Activated CD4-positive, alpha-beta T cell treated with anti-CD3 and anti-CD28 coated beads for 48 hours (primary cell): ENCODE measurements at regions not wholly inside any gene's neighbourhood (a gene's known extent, or its start where the extent isn't known, plus 50 kb on each side); places are given as distances from the start of the nearest gene placed in this dataset.

ENCODE experiments used
- DNase-seq: peaks from one replicate; pipeline ENCODE4 v3.0.0-alpha.2; 2020

DNA sequence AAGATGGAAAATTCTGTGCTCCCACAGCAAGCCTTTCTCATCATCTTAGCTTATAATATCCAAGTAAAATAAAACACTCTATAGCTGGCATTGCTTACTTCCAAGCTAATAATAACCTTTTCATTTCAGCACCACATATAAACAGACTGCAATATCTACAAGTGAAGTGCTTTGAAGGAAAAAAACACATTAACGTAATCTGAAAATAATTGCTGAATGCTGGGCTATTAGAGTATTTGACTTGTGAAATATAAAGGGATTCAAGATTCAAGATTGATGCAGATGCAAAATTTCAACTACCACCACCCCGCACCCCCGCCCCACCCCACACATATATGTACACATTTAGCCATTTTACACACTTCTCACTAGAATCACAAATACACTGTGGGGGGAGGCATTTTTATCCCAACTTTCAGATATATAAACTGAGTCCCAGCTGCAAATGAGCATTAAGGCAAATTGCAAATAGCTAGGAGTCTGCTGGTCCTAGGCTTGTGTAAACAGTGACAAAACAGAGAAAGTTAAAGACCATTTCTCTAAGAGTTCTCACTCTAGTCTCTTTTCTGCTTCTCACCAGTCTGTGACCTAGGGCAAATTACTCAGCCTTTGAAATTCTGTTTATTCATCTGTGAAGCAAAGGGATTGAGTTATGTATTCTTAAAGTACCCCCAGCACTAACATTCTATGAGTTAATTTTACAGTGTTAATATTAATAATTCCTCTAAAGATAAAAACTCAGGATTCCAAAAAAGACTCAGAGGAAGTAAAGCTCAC lies 489.4 kb downstream of the PRELID2 start:
- DNase-seq: no peak

DNA sequence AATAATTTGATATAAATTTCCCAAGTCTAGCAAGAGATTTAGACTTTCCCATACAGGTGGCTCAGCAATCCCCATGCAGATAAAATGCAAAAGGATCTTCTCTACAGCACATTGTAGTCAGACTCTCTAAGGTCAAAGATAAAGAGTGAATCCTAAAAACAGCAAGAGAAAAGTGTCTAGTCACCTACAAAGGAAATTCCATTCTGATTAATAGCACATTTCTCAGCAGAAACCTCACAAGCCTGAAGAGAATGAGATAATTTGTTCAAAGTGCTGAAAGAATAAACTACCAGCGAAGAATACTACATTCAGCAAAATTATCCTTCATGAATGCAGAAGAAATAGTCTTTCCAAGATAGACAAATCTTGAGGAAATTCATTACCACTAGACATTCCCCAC lies 493.3 kb downstream of the PRELID2 start:
- no peak for DNase-seq

DNA sequence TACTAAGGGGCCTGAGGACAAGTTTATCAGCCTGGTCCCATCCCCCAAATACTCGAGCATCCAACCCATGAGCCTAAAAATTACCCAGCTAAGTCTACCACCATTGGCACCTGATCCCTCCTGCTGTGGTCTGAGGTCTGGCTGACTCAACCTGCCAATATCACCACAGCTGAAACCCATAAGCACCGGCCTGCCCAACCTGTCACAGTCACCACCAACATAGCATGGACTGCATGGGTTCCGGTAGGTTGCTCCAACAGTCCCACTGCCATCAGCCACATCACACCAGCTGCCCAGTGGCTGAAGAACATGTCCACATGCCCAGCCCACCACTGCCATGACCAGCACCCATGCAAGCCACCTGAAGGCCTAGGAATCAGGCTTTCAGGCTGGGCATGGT lies 495.0 kb downstream of the PRELID2 start:
- DNase-seq: no peak

DNA sequence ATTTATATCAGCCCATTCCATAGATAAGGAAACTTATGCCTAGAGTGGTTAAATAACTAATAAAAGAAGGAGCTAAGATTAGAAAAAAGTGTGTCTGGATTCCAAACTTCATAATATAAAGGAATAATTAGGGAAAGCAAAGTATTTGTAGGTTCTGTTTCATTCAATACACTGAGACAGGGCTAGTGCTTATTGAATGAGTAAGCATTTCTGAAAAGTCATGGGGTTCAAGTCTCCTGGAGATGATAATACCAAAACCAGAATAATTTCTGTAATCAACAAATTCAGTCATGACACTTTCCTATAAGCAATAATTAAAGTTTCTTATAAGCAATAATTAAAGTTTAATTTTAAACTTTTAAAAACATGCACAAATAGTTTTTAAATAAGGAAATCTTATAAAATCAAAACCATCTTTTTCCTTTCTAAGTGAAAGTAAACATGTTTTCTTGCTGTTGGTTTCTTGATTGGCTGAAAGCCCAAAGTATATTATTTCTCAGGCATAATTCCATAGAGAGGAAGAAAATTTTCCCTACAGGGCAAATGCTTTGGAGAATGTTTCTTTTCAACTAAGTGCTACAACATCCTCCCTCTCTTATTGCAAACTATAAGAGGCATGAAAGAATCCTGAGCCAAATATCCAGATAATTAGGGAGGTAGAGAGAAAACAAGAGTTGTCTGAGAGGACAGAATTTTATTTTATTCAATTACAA lies 510.2 kb downstream of the PRELID2 start:
- DNase-seq: no peak

DNA sequence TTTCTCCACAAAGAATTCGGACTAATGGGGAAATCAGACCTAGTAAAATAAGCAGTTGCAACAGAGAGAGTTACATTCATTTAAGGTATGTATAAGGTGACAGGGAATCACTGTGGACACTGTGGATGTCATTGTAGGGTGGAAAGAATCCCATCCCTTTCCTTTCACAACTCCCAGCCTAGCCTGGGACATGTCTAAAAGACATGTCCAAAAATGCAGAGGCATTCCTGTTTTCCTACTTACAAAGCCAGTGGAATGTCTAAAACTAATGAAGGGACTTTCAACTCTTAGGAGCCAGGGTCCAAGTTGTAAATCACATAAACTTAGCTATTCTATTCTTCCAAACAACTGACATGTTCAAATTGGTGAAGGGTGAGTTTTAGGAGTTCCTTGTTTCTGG lies 511.0 kb downstream of the PRELID2 start:
- DNase-seq: no peak

DNA sequence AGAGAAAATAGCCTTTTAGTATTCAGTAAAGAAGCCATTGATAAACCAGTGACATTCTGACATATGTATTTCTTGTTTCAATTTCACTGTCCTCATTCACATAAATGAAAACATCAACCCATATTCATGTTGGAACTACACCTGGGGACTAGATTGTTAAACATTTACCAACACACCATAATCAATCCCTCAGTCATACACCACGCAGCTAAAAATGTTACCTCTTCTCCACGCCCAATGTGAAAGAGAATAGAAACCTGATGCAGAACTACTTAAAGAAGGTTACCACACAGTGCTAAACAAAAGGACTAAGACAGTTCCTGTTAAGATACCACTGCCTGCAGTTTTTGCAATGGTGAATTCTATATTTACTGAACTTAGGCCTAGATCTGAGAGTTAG lies 518.9 kb downstream of the PRELID2 start:
- no peak for DNase-seq

DNA sequence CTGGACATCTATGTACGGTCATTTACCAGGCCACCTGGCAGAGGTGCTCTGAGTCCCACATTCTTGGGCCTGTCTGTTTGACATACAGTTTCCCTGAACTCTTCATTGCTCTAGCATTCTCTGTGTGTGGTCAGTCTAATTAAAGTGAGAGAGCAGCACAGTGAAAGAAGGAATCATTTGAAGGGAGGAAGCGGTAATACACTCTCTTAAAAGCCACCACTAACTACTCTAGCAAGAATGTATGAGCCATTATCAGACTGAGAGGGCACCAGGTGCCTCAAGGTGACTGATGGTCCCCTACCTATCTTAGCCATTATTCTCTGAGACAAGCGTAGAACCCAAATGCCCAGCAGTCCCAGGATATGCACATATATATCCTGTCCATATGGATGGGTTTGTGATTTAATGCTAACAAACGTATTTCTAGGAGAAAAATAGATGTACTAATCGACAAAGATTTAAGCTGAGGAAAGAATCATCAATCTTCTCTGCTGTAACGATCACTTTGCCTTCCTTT lies 527.2 kb downstream of the PRELID2 start:
- no peak for DNase-seq

DNA sequence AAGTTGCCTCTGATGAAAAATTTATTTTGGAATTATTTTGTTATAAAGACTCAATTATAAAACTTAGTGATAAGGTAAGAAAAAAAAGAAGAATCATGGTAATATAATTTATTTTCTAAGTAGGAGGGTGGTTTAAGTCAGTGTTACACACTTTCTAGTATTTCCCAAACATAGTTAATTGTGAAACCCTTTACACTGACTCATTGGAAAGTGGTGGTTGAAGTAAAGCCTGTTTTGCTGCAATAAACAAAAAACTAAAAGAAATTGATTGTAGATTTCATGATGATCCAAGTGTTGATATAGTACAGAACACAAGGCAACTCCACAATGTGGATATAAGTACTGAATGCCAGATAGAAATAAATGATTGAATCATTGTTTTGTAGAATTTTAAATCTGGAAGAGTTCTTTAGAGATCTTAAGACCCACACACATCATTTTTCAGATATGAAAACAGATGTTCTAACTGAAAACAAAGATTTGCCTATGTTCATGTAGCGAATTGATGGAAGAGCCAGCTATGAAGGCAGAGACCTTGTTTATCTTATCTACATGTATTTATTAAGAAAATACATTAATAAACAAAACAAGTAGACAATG lies 539.8 kb downstream of the PRELID2 start:
- no peak for DNase-seq

DNA sequence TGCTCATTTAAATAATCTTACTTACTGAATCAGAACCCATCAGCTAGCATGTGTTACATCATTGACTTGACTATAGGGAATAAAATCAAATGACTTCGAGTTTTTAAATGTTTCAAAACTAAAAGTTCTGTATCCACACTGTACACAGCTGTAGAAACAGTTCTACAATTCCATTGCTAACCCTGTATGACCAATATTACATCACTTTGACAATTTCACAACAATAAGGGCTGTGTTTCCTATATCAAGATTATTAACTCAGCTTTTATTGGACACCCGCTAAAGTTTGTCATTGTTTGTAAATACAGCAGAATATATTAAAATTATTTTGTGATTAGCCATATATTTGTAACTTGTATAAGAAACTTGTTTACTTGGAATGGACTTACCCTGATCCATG lies 540.8 kb downstream of the PRELID2 start:
- no peak for DNase-seq

DNA sequence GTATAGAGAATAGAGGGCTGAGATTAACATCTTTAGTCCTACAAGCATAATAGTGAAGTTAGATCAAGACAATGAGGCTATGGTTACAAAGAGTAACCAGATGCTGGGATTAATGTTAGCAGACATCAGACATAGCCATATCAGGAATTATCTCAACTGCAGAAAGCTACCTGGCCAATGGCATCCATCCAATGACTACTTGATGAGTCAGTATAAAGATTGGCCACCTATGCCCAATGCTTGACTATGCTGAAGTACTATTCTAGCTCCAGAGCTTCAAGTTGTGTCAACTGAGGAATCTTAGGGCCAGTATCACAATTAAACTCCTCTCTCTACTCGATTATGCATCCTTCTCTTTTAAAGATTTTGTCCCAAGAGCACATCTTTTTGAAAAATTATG lies 541.4 kb downstream of the PRELID2 start:
- no peak for DNase-seq

DNA sequence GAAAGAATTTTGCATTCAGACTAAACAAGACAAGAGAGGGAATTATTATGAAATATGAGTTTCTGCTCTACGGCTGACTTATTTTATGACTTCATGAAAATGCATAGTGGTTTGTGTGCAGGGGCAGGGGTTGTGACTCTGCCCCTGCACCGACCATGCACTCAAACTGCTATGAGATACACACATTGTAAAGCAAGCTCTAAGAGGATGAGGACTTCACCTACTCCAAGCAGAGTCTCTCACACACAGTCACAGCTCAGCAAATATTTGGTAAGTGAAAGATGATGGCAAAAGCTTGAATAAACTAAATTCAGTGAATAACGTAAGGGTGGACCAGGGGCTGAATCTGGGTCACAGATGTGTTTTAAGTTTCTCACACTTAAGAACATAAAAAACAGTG lies 542.9 kb downstream of the PRELID2 start:
- DNase-seq: no peak

DNA sequence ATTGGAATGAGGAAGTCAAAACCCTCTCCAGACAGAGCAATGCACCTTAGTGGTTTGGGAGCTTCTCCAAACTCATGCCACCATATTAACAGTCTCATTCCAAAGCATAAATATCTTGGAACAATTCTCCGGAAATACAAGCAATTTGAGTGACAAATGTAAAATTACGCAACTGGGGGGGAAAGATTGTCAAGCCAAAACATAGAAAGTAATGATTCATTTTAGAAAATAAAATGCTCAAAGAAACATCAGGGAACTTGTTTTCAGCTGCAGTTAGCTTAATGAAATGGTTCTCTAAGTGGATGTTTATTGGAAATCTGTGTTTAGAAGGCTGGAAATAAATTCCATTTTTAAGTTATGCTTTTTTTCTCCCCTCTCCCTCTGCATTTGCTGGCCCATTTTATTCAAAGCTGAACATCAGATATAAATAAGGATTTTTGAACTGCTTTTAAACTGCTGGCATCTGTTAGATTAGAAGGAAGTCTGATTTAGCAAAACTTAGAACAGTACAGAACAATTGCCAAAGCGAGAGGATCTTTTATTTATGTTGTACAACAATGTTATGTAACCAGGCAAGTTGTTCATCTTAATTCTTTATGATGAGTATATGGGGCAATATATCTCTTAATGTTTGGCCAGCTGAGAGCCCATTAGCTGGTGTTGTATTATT lies 551.9 kb downstream of the PRELID2 start:
- no peak for DNase-seq

DNA sequence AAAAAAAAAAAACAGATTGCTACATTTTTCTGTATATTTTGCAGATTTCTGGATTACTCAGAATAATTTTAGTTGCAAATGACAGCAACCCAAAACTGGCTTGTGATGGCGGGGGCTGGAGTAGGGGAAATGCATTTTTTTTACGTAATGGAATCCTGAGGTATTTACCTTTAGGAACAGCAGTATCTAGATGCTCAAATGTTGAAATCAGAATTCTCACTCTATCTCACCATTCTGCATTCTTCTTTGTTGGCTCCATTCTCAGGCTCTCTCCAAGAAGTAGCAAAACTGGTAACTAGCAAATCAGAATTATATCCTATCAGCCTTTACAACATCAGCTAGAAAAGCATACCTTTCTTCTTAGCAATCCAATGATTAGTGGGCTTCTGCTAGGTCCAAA lies 554.3 kb downstream of the PRELID2 start:
- DNase-seq: no peak

DNA sequence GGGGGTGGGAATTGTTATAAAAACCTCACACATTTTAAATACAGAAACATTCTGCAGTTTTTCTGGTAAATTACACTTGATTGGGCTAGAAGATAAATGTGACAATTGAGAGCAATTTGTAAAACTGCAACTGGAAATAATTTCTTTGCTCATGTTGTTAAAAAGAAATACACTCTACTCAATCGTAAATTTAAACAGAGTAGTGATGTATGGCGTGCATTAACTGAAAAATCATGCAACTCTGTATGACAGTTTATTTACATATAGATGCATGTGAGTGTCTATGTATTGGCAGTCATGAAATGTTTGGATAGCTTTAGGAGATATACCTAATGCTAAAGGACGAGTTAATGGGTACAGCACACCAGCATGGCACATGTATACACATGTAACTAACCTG lies 554.9 kb downstream of the PRELID2 start:
- no peak for DNase-seq

DNA sequence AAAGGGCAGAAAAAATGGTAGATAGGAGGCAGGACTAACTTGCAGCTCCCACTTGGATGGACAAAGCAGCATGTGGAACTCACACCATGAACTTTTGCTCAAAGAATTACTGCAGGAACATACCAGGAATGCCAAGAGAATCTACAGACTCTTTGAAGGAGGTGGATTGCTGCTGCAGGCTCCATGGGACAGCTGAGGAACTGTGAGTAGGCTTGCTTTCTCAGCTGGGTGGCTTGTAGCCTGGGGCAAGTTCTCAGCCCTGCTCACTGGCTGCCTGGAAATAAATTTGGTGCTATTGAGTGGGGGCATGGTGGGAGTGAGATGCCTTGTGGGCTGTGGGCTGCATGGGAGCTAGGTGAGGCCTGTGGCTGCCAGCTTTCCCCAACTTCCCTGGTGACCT lies 574.5 kb downstream of the PRELID2 start:
- no peak for DNase-seq

DNA sequence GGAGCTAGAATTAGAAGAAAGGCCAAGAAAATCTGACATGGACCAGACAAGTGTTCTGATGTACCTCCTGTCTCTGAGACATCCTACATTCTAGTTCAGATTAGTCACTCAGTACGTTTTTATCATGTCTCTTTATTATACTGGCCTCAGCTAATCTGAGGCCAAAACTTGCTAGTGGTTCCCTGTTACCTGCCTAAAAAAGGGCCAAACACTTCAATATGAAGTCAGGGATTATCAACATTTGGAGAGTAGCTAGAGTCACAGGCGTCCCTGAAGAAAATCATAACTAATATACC lies 587.4 kb downstream of the PRELID2 start:
- DNase-seq: no peak

DNA sequence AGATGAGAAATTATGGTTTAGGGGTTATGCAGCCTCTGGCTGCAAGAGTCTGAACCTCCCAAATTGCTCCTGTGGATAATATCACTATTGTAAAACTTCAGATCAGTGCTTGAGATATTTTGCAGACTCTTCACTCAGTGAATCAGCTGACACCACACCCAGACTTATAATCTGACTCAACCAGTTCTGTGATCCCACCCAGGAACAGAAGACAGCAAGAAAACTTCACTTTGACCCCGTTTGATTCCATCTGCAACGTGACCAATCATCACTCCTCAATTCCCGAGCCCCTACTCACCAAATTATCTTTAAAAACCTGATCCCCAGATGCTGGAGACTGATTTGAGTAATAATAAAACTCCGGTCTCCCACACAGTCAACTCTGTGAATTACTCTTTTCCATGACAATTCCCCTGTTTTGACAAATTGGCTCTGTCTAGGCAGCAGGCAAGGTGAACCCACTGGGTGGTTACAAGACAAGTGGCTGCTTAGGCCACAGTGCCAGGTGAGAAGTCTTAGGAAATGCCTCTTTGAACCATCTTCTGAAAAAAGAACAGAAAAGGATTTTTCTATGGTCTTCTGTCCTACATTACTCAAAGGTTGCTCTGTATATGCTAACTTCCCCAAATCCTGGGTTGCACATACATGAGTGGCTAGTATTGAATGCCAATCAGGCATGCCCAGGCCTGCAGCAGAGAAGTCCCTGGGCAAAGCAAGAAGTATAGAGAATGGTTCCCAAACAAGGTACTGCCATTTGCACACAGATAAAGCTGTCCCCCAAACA lies 588.0 kb downstream of the PRELID2 start:
- DNase-seq: no peak

DNA sequence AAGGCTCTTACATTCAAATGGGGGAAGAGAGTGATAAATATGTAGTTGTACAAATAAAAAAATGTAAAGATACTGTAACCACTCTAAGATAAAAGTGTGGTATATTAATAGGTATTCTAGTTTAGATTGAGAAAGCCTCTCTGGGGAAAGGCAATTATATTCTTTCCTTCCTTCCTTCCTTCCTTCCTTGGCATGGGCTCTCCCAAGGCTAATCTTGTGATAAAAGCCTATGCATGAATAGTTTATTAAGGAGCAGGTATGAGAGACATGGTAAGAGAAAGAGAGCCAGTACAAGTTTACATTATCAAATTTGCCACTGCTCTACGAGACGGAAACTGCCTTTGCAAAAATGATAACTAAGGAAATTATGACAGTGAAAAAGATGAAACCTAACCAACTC lies 588.8 kb downstream of the PRELID2 start:
- DNase-seq: no peak

DNA sequence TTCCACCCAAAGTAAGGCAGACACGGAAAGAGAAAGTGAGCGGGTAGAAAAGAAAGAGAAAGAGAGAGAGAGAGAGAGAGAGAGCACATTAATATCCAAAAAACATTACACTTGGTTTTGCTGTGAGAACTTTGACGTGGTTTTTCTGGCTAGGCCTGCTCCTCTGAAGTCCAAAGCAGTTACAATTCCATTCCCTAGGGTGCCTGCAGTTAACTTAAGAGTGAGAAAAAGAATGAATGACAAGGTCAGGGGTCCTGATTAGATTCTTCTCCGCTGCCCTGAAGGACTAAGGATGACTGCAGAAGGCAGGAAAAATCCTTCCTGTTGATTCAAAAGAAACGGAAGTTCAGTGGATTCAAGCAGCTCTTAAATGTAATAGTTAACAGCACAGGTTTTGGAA lies 589.8 kb downstream of the PRELID2 start:
- DNase-seq: no peak

DNA sequence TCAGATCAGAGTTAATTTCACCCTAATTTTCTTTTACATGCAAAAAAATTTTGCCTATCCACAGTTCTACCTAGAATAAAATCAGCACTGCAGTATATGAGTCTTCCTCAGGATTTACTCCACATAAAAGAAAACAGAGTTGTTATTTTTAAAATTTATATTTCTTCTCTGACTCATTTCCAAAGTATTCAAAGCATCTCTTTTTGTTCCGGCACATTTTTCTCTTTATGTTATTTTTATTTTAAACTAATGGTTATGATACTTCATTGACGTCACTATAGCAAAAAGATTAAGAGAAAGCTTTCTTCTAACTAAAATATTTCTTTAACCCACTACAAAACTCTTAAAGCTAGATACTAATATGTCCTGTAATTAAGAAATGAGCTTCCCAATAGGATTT lies 590.4 kb downstream of the PRELID2 start:
- DNase-seq: no peak

DNA sequence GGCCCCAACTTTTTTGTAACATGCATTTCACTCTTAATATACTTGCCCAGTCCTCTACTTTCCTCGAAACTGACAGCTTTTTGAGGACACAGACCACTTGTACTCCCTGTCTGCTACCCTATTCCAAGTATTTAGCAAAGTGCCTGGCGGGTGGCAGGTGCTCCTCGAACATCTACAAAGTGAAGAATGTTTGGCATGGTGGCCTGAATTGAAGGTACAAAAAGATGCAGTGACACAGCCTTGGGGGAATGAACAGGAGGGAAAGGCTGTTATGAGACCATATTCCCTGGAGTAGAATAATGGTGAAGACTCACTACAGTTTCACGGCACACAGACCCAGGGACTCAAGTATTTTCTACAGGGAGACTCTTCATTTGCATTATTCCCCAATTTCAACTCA lies 590.9 kb downstream of the PRELID2 start:
- DNase-seq: no peak

DNA sequence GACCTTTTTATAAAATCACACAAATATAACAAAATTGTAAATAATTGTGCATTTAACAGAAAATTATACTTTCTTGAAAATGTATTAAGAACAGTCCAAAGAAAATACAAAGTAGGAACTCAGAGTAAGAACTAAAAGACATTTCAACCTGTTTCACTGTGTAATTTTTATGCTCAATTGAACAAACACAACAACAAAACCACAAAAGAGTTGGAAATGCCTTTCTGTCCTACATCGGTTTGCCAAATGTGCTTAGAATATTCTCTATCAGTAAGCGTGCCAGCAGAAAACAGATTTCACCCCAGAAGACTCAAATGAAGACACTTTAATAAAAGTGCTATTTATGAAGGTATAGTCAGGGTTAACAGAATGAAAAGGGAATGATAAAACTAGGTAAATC lies 592.1 kb downstream of the PRELID2 start:
- DNase-seq: no peak

DNA sequence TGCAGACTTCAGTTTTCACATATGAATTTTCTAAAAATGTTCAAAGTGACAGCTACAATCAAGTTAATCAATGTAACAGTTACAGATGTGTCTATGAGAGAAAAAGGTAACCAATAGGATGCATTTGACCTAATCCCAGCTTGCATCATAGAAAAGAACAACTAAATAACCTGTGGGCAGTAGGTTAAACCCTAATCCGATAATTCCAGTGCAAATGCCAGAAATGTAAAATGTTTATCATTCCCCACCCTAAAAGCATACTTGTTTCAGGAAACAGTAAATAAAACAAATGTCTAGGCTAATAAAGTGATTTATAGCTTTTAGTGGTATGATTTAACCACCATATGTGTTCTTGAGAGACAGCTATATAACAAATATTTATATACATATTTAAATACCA lies 592.6 kb downstream of the PRELID2 start:
- DNase-seq: no peak
